ENCODE measurements at regions not wholly inside any gene's neighbourhood (a gene's known extent, or its start where the extent isn't known, plus 50 kb on each side); places are given as distances from the start of the nearest gene placed in this dataset.
A peak's percentile ranks its signal among the peaks of the same experiment; 100 is the strongest.

- ATAC-seq (ENCODE audit: insufficient number of reproducible peaks, low FRiP score, low read depth) (no peak), DNase-seq (ENCODE audit: low spot score) (no peak)
- Histone ChIP-seq H3K27me3 (replicated peaks; ENCODE audit: insufficient read depth) (no peaks in the 10 kb centered on the region), H3K9me3 (no peaks in the 10 kb centered on the region), H3K27ac (no peak overlapping the region), H3K4me3 (no peak overlapping the region), H3K4me1 (ENCODE audit: control insufficient read depth in 1 of 2, low read depth in 2 of 2) (peaks cover 18 to 76% of the 10 kb centered on the region in 2 donors), H3K36me3 (peaks cover 5% of the 10 kb centered on the region)
- TF ChIP-seq CTCF (IDR thresholded peaks at IDR 0.05) = no peak
These were observed 286.8 kb upstream of the KLF14 start for GRCh38 chr7:131020759-131021261.

GRCh38 chr7:131021460-131021859 lies 287.5 kb upstream of the KLF14 start:
- Histone ChIP-seq H3K9me3 (no peaks in the 10 kb centered on the region), H3K4me1 (ENCODE audit: control insufficient read depth in 1 of 2, low read depth in 2 of 2) (peaks cover 23 to 76% of the 10 kb centered on the region in 2 donors)
- ATAC-seq (ENCODE audit: insufficient number of reproducible peaks, low FRiP score, low read depth) = no peak

GRCh38 chr7:131021902-131022301 lies 287.9 kb upstream of the KLF14 start:
- no peak overlapping the region for H3K27ac ChIP-seq
- H3K9me3 ChIP-seq = no peaks in the 10 kb centered on the region
- peaks cover 27 to 77% of the 10 kb centered on the region in 2 donors for H3K4me1 ChIP-seq (ENCODE audit: control insufficient read depth in 1 of 2, low read depth in 2 of 2)
- ATAC-seq (ENCODE audit: insufficient number of reproducible peaks, low FRiP score, low read depth) = no peak
- H3K27me3 ChIP-seq (replicated peaks; ENCODE audit: insufficient read depth) = no peaks in the 10 kb centered on the region
- no peak for TF ChIP-seq CTCF (IDR thresholded peaks at IDR 0.05)
- no peak for DNase-seq (ENCODE audit: low spot score)
- no peak overlapping the region for H3K4me3 ChIP-seq
- H3K36me3 ChIP-seq = peaks cover 5% of the 10 kb centered on the region

More at GRCh38 chr7:131021460-131021859, 287.5 kb upstream of the KLF14 start:
- Histone ChIP-seq H3K36me3 (peaks cover 5% of the 10 kb centered on the region), H3K27ac (no peak overlapping the region), H3K4me3 (no peak overlapping the region), H3K27me3 (replicated peaks; ENCODE audit: insufficient read depth) (no peaks in the 10 kb centered on the region)
- no peak for DNase-seq (ENCODE audit: low spot score)
- no peak for TF ChIP-seq CTCF (IDR thresholded peaks at IDR 0.05)

- ATAC-seq (ENCODE audit: insufficient number of reproducible peaks, low FRiP score, low read depth) = no peak
- no peak overlapping the region for H3K27ac ChIP-seq
- no peaks in the 10 kb centered on the region for H3K9me3 ChIP-seq
- no peaks in the 10 kb centered on the region for H3K27me3 ChIP-seq (replicated peaks; ENCODE audit: insufficient read depth)
- no peak overlapping the region for H3K4me3 ChIP-seq
- H3K4me1 ChIP-seq (ENCODE audit: control insufficient read depth in 1 of 2, low read depth in 2 of 2) = peaks cover 51 to 67% of the 10 kb centered on the region in 2 donors
- no peak for TF ChIP-seq CTCF (IDR thresholded peaks at IDR 0.05)
- DNase-seq (ENCODE audit: low spot score) = no peak
- peaks cover 5% of the 10 kb centered on the region for H3K36me3 ChIP-seq
These were observed 292.4 kb upstream of the KLF14 start for GRCh38 chr7:131026297-131027000.

- TF ChIP-seq CTCF (IDR thresholded peaks at IDR 0.05) = no peak
- H3K4me1 ChIP-seq (ENCODE audit: control insufficient read depth in 1 of 2, low read depth in 2 of 2) = peaks cover 49 to 67% of the 10 kb centered on the region in 2 donors
- H3K27me3 ChIP-seq (replicated peaks; ENCODE audit: insufficient read depth) = no peaks in the 10 kb centered on the region
- no peak overlapping the region for H3K27ac ChIP-seq
- peaks cover 5% of the 10 kb centered on the region for H3K36me3 ChIP-seq
- H3K4me3 ChIP-seq = peak overlapping the region; percentile 5
- ATAC-seq (ENCODE audit: insufficient number of reproducible peaks, low FRiP score, low read depth) (no peak), DNase-seq (ENCODE audit: low spot score) (no peak)
- no peaks in the 10 kb centered on the region for H3K9me3 ChIP-seq
These were observed 293.3 kb upstream of the KLF14 start for GRCh38 chr7:131027287-131027773.

Measured in thoracic aorta (tissue), 2 donors.